HCT116 (cell line): ENCODE measurements at regions not wholly inside any gene's neighbourhood (a gene's known extent, or its start where the extent isn't known, plus 50 kb on each side); places are given as distances from the start of the nearest gene placed in this dataset.

Experiments
- EGR1 ChIP-seq: IDR thresholded peaks from 2 replicates; pipeline ENCODE4 v1.6.1; 2012; ENCODE audit warnings: low read depth
- EZH2 ChIP-seq: fragments of 200-600 bp; sonication (generic); IDR thresholded peaks from 2 replicates; pipeline ENCODE4 v1.6.1; 2017; ENCODE audit warnings: antibody characterized with exemption, mixed run types
- EZH2phosphoT487 ChIP-seq: fragments of 200-600 bp; IDR thresholded peaks from 2 replicates; pipeline ENCODE4 v1.6.1; 2018; ENCODE audit warnings: antibody characterized with exemption, borderline replicate concordance
- JUND ChIP-seq: IDR thresholded peaks from 2 replicates; pipeline ENCODE4 v1.6.1; 2012
- POLR2A ChIP-seq: IDR thresholded peaks from 2 replicates; pipeline ENCODE4 v1.7.0; 2011; ENCODE audit warnings: borderline replicate concordance; ENCODE audit not compliant: insufficient read depth, insufficient read length; ENCODE audit errors: extremely low read depth
- SIN3A ChIP-seq: IDR thresholded peaks from 2 replicates; pipeline ENCODE4 v1.6.1; 2012; ENCODE audit warnings: low read depth
- SP1 ChIP-seq: IDR thresholded peaks from 2 replicates; pipeline ENCODE4 v1.6.1; 2012; ENCODE audit warnings: low read depth
- SRF ChIP-seq: IDR thresholded peaks from 2 replicates; pipeline ENCODE4 v1.6.1; 2012; ENCODE audit warnings: low read depth
- TCF7L2 ChIP-seq: IDR thresholded peaks from 2 replicates; pipeline ENCODE4 v1.7.0; 2011; ENCODE audit warnings: borderline replicate concordance, inconsistent platforms; ENCODE audit not compliant: insufficient read depth, insufficient read length; ENCODE audit errors: extremely low read depth
- YY1 ChIP-seq: IDR thresholded peaks from 2 replicates; pipeline ENCODE4 v1.6.1; 2011; ENCODE audit warnings: low read length, low read depth, moderate library complexity, mild to moderate bottlenecking; ENCODE audit not compliant: insufficient replicate concordance; ENCODE audit errors: extremely low read depth
- TF ChIP-seq, protein P1 (sequence below), 3 experiments: fragments of 200-600 bp in 1 of 3; sonication (generic) in 1 of 3; IDR thresholded peaks in 2 of 3; conservative IDR thresholded peaks in 1 of 3; 2 replicates each; pipeline ENCODE4 v1.5.1; 2012 to 2017; ENCODE audit warnings: low read depth in 2 of 3, low read length in 2 of 3, antibody characterized with exemption in 1 of 3, borderline replicate concordance in 1 of 3, control low read depth in 1 of 3, mild to moderate bottlenecking in 1 of 3, mixed read lengths in 1 of 3, mixed run types in 1 of 3, moderate library complexity in 1 of 3; ENCODE audit not compliant: insufficient read depth in 1 of 3
- TF ChIP-seq, protein P2 (sequence below): IDR thresholded peaks from 2 replicates; pipeline ENCODE4 v1.6.1; 2012; ENCODE audit warnings: low read depth
- TF ChIP-seq, protein P3 (sequence below): IDR thresholded peaks from 2 replicates; pipeline ENCODE4 v1.6.1; 2012
- TF ChIP-seq, protein P4 (sequence below): IDR thresholded peaks from 2 replicates; pipeline ENCODE4 v1.6.1; 2012

DNA sequence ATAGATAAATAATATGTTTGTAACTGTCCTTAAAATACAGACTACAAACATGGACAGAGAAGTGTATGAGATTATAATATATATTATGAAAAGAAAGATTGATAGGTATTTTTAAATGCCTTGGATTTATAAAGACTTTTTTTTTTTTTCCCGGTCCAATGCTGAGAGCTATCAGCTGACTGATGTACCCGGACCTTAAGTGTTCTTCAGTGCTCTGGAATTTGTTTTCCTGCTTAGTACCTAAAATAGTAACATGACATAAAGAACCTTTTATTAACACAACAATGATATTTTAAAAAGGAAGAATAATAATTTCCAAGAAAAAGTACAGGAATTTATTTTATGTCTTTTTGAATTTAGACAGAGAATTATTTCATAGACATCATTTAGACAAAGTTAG lies 795.5 kb upstream of the PCDH9 start:
- TF ChIP-seq, protein P1, sequence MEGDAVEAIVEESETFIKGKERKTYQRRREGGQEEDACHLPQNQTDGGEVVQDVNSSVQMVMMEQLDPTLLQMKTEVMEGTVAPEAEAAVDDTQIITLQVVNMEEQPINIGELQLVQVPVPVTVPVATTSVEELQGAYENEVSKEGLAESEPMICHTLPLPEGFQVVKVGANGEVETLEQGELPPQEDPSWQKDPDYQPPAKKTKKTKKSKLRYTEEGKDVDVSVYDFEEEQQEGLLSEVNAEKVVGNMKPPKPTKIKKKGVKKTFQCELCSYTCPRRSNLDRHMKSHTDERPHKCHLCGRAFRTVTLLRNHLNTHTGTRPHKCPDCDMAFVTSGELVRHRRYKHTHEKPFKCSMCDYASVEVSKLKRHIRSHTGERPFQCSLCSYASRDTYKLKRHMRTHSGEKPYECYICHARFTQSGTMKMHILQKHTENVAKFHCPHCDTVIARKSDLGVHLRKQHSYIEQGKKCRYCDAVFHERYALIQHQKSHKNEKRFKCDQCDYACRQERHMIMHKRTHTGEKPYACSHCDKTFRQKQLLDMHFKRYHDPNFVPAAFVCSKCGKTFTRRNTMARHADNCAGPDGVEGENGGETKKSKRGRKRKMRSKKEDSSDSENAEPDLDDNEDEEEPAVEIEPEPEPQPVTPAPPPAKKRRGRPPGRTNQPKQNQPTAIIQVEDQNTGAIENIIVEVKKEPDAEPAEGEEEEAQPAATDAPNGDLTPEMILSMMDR (IDR thresholded peaks at IDR 0.05 in 2 of 3, conservative IDR thresholded peaks at IDR 0.05 in 1 of 3; ENCODE audit: borderline replicate concordance in 1 of 3, insufficient read depth in 1 of 3, low read depth in 2 of 3, low read length in 2 of 3) = no peak
- no peak for TF ChIP-seq TCF7L2
- no peak for TF ChIP-seq SIN3A
- no peak for TF ChIP-seq POLR2A
- no peak for TF ChIP-seq YY1
- TF ChIP-seq JUND = no peak
- TF ChIP-seq EGR1 = no peak
- TF ChIP-seq SP1 = no peak
- TF ChIP-seq, protein P2, sequence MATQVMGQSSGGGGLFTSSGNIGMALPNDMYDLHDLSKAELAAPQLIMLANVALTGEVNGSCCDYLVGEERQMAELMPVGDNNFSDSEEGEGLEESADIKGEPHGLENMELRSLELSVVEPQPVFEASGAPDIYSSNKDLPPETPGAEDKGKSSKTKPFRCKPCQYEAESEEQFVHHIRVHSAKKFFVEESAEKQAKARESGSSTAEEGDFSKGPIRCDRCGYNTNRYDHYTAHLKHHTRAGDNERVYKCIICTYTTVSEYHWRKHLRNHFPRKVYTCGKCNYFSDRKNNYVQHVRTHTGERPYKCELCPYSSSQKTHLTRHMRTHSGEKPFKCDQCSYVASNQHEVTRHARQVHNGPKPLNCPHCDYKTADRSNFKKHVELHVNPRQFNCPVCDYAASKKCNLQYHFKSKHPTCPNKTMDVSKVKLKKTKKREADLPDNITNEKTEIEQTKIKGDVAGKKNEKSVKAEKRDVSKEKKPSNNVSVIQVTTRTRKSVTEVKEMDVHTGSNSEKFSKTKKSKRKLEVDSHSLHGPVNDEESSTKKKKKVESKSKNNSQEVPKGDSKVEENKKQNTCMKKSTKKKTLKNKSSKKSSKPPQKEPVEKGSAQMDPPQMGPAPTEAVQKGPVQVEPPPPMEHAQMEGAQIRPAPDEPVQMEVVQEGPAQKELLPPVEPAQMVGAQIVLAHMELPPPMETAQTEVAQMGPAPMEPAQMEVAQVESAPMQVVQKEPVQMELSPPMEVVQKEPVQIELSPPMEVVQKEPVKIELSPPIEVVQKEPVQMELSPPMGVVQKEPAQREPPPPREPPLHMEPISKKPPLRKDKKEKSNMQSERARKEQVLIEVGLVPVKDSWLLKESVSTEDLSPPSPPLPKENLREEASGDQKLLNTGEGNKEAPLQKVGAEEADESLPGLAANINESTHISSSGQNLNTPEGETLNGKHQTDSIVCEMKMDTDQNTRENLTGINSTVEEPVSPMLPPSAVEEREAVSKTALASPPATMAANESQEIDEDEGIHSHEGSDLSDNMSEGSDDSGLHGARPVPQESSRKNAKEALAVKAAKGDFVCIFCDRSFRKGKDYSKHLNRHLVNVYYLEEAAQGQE = no peak
- TF ChIP-seq EZH2phosphoT487 = no peak
- no peak for TF ChIP-seq EZH2
- TF ChIP-seq, protein P3, sequence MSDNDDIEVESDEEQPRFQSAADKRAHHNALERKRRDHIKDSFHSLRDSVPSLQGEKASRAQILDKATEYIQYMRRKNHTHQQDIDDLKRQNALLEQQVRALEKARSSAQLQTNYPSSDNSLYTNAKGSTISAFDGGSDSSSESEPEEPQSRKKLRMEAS = no peak
- no peak for TF ChIP-seq SRF
- TF ChIP-seq, protein P4, sequence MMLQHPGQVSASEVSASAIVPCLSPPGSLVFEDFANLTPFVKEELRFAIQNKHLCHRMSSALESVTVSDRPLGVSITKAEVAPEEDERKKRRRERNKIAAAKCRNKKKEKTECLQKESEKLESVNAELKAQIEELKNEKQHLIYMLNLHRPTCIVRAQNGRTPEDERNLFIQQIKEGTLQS = no peak
